Immature natural killer cell (primary cell): ENCODE measurements at regions not wholly inside any gene's neighbourhood (a gene's known extent, or its start where the extent isn't known, plus 50 kb on each side); places are given as distances from the start of the nearest gene placed in this dataset.

ENCODE experiments used
- DNase-seq, 3 donors: peaks; one replicate each; pipeline ENCODE4 v3.0.0; 2022; ENCODE audit warnings: mixed read lengths in 1 of 3
- H3K27ac Mint-ChIP-seq, 6 donors: one replicate each; pipeline ENCODE4 v1.8.0; 2020; ENCODE audit warnings: mixed read lengths in 6 of 6, mild to moderate bottlenecking in 5 of 6, inconsistent platforms in 4 of 6, moderate library complexity in 3 of 6
- H3K27me3 Mint-ChIP-seq, 3 donors: one replicate each; pipeline ENCODE4 v1.8.0; 2020 to 2021; ENCODE audit warnings: low read depth in 3 of 3, mild to moderate bottlenecking in 3 of 3, mixed read lengths in 3 of 3, moderate library complexity in 3 of 3, inconsistent platforms in 1 of 3
- H3K36me3 Mint-ChIP-seq, 3 donors: one replicate each; pipeline ENCODE4 v1.8.0; 2020; ENCODE audit warnings: mixed read lengths in 3 of 3, inconsistent platforms in 2 of 3, mild to moderate bottlenecking in 2 of 3
- H3K4me1 Mint-ChIP-seq, 2 donors: one replicate each; pipeline ENCODE4 v1.8.0; 2020; ENCODE audit warnings: inconsistent platforms in 2 of 2, mild to moderate bottlenecking in 2 of 2, mixed read lengths in 2 of 2, moderate library complexity in 1 of 2
- H3K4me3 Mint-ChIP-seq, 5 donors: one replicate each; pipeline ENCODE4 v1.8.0; 2020; ENCODE audit warnings: mild to moderate bottlenecking in 5 of 5, mixed read lengths in 5 of 5, inconsistent platforms in 3 of 5, moderate library complexity in 3 of 5
- H3K9me3 Mint-ChIP-seq, 6 donors: one replicate each; pipeline ENCODE4 v1.8.0; 2020; ENCODE audit warnings: mild to moderate bottlenecking in 6 of 6, mixed read lengths in 6 of 6, inconsistent platforms in 4 of 6, moderate library complexity in 3 of 6

- no peak for DNase-seq
- Mint-ChIP-seq H3K4me1 (no peaks in the 10 kb centered on the region), H3K27ac (no peak overlapping the region), H3K36me3 (no peaks in the 10 kb centered on the region), H3K9me3 (no peaks in the 10 kb centered on the region), H3K27me3 (peaks cover 0 to 3% (median 2%) of the 10 kb centered on the region in 3 donors), H3K4me3 (no peak overlapping the region)
Observed at GRCh38 chr2:234596696-234597575, 100.1 kb upstream of the ARL4C start.

GRCh38 chr2:234595829-234596228, 98.9 kb upstream of the ARL4C start:
- Mint-ChIP-seq H3K4me1 (no peaks in the 10 kb centered on the region), H3K27ac (no peak overlapping the region), H3K4me3 (no peak overlapping the region), H3K9me3 (no peaks in the 10 kb centered on the region), H3K27me3 (peaks cover 0 to 3% (median 2%) of the 10 kb centered on the region in 3 donors), H3K36me3 (no peaks in the 10 kb centered on the region)
- no peak for DNase-seq

- Mint-ChIP-seq H3K4me3 (no peak overlapping the region), H3K36me3 (no peaks in the 10 kb centered on the region), H3K9me3 (no peaks in the 10 kb centered on the region), H3K27me3 (peaks cover 0 to 5% (median 1%) of the 10 kb centered on the region in 3 donors), H3K4me1 (no peaks in the 10 kb centered on the region), H3K27ac (no peak overlapping the region)
- no peak for DNase-seq
Observed at GRCh38 chr2:234594715-234595114, 97.8 kb upstream of the ARL4C start.

GRCh38 chr2:234593636-234594035, 96.8 kb upstream of the ARL4C start:
- no peaks in the 10 kb centered on the region for H3K9me3 Mint-ChIP-seq
- DNase-seq: no peak
- H3K36me3 Mint-ChIP-seq: no peaks in the 10 kb centered on the region
- H3K4me3 Mint-ChIP-seq: no peak overlapping the region
- no peak overlapping the region for H3K27ac Mint-ChIP-seq
- peaks cover 0 to 7% (median 7%) of the 10 kb centered on the region in 3 donors for H3K27me3 Mint-ChIP-seq
- H3K4me1 Mint-ChIP-seq: no peaks in the 10 kb centered on the region

GRCh38 chr2:234592541-234592940, 95.7 kb upstream of the ARL4C start:
- no peaks in the 10 kb centered on the region for H3K36me3 Mint-ChIP-seq
- DNase-seq: no peak
- peaks cover 0 to 8% (median 7%) of the 10 kb centered on the region in 3 donors for H3K27me3 Mint-ChIP-seq
- H3K27ac Mint-ChIP-seq: no peak overlapping the region
- H3K4me1 Mint-ChIP-seq: no peaks in the 10 kb centered on the region
- no peaks in the 10 kb centered on the region for H3K9me3 Mint-ChIP-seq
- H3K4me3 Mint-ChIP-seq: no peak overlapping the region

- Mint-ChIP-seq H3K4me1 (no peaks in the 10 kb centered on the region), H3K27me3 (peaks cover 0 to 7% (median 5%) of the 10 kb centered on the region in 3 donors), H3K27ac (no peak overlapping the region), H3K36me3 (no peaks in the 10 kb centered on the region), H3K9me3 (no peaks in the 10 kb centered on the region), H3K4me3 (no peak overlapping the region)
- DNase-seq: no peak
Observed at GRCh38 chr2:234590076-234590475, 93.2 kb upstream of the ARL4C start.

- Mint-ChIP-seq H3K36me3 (peaks cover 0 to 3% (median 0%) of the 10 kb centered on the region in 3 donors), H3K4me3 (no peak overlapping the region), H3K4me1 (no peaks in the 10 kb centered on the region), H3K27me3 (peaks cover 0 to 14% (median 7%) of the 10 kb centered on the region in 3 donors), H3K9me3 (no peaks in the 10 kb centered on the region), H3K27ac (no peak overlapping the region)
- no peak for DNase-seq
Observed at GRCh38 chr2:234588054-234588430, 91.2 kb upstream of the ARL4C start.

GRCh38 chr2:234587341-234588053, 90.6 kb upstream of the ARL4C start:
- no peaks in the 10 kb centered on the region for H3K4me1 Mint-ChIP-seq
- peaks cover 0 to 14% (median 7%) of the 10 kb centered on the region in 3 donors for H3K27me3 Mint-ChIP-seq
- H3K27ac Mint-ChIP-seq: no peak overlapping the region
- H3K9me3 Mint-ChIP-seq: no peaks in the 10 kb centered on the region
- peaks cover 0 to 3% (median 0%) of the 10 kb centered on the region in 3 donors for H3K36me3 Mint-ChIP-seq
- no peak overlapping the region for H3K4me3 Mint-ChIP-seq
- no peak for DNase-seq

- Mint-ChIP-seq H3K9me3 (no peaks in the 10 kb centered on the region), H3K27ac (no peak overlapping the region), H3K36me3 (peaks cover 0 to 3% (median 0%) of the 10 kb centered on the region in 3 donors)
Observed at GRCh38 chr2:234583331-234583730, 86.5 kb upstream of the ARL4C start.

GRCh38 chr2:234580686-234581085, 83.8 kb upstream of the ARL4C start:
- Mint-ChIP-seq H3K27ac (no peak overlapping the region), H3K36me3 (peaks cover 0 to 3% (median 0%) of the 10 kb centered on the region in 3 donors), H3K27me3 (peaks cover 3 to 11% (median 3%) of the 10 kb centered on the region in 3 donors), H3K4me3 (no peak overlapping the region), H3K9me3 (no peaks in the 10 kb centered on the region), H3K4me1 (no peaks in the 10 kb centered on the region)
- DNase-seq: no peak

More at GRCh38 chr2:234583331-234583730, 86.5 kb upstream of the ARL4C start:
- Mint-ChIP-seq H3K4me3 (no peak overlapping the region), H3K27me3 (peaks cover 0 to 11% (median 4%) of the 10 kb centered on the region in 3 donors), H3K4me1 (no peaks in the 10 kb centered on the region)
- no peak for DNase-seq

- no peaks in the 10 kb centered on the region for H3K9me3 Mint-ChIP-seq
- DNase-seq: no peak
- H3K27me3 Mint-ChIP-seq: peaks cover 3 to 11% (median 3%) of the 10 kb centered on the region in 3 donors
- no peak overlapping the region for H3K4me3 Mint-ChIP-seq
- H3K36me3 Mint-ChIP-seq: peaks cover 0 to 1% (median 0%) of the 10 kb centered on the region in 3 donors
- H3K4me1 Mint-ChIP-seq: no peaks in the 10 kb centered on the region
- H3K27ac Mint-ChIP-seq: no peak overlapping the region
Observed at GRCh38 chr2:234579231-234579962, 82.5 kb upstream of the ARL4C start.

GRCh38 chr2:234578389-234578788, 81.5 kb upstream of the ARL4C start:
- no peak overlapping the region for H3K4me3 Mint-ChIP-seq
- no peaks in the 10 kb centered on the region for H3K36me3 Mint-ChIP-seq
- no peak overlapping the region for H3K27ac Mint-ChIP-seq
- H3K4me1 Mint-ChIP-seq: no peaks in the 10 kb centered on the region
- DNase-seq: no peak
- H3K27me3 Mint-ChIP-seq: peaks cover 3 to 5% (median 5%) of the 10 kb centered on the region in 3 donors
- no peaks in the 10 kb centered on the region for H3K9me3 Mint-ChIP-seq

- peaks cover 3 to 8% (median 5%) of the 10 kb centered on the region in 3 donors for H3K27me3 Mint-ChIP-seq
- H3K27ac Mint-ChIP-seq: no peak overlapping the region
- no peak overlapping the region for H3K4me3 Mint-ChIP-seq
- H3K9me3 Mint-ChIP-seq: no peaks in the 10 kb centered on the region
- DNase-seq: no peak
- H3K4me1 Mint-ChIP-seq: no peaks in the 10 kb centered on the region
- no peaks in the 10 kb centered on the region for H3K36me3 Mint-ChIP-seq
Observed at GRCh38 chr2:234577191-234577590, 80.3 kb upstream of the ARL4C start.
